SJSA1 (cell line): ENCODE measurements at regions not wholly inside any gene's neighbourhood (a gene's known extent, or its start where the extent isn't known, plus 50 kb on each side); places are given as distances from the start of the nearest gene placed in this dataset.

Source experiments
- DNase-seq, 2 experiments: peaks; one replicate each; pipeline ENCODE4 v3.0.0-alpha.2; 2015 to 2020; ENCODE audit warnings: low spot score in 2 of 2, low read depth in 1 of 2
- H3K27ac ChIP-seq: fragments of 250-450 bp; sonication (Bioruptor Pico); 2 replicates; pipeline ENCODE4 v1.5.1; 2020; ENCODE audit warnings: mild to moderate bottlenecking, moderate library complexity
- H3K27me3 ChIP-seq: fragments of 250-450 bp; sonication (Bioruptor Pico); replicated peaks from 2 replicates; pipeline ENCODE4 v1.5.1; 2020; ENCODE audit warnings: mild to moderate bottlenecking, moderate library complexity
- H3K36me3 ChIP-seq: fragments of 250-450 bp; sonication (Bioruptor Pico); 2 replicates; pipeline ENCODE4 v1.5.1; 2020; ENCODE audit warnings: mild to moderate bottlenecking
- H3K4me1 ChIP-seq: fragments of 250-450 bp; sonication (Bioruptor Pico); replicated peaks from 2 replicates; pipeline ENCODE4 v1.6.1; 2021; ENCODE audit warnings: mild to moderate bottlenecking
- H3K4me3 ChIP-seq: fragments of 250-450 bp; sonication (Bioruptor Pico); 2 replicates; pipeline ENCODE4 v1.5.1; 2020; ENCODE audit warnings: mild to moderate bottlenecking
- H3K9me3 ChIP-seq: fragments of 250-450 bp; sonication (Bioruptor Pico); replicated peaks from 2 replicates; pipeline ENCODE4 v1.5.1; 2020; ENCODE audit warnings: mild to moderate bottlenecking

DNA sequence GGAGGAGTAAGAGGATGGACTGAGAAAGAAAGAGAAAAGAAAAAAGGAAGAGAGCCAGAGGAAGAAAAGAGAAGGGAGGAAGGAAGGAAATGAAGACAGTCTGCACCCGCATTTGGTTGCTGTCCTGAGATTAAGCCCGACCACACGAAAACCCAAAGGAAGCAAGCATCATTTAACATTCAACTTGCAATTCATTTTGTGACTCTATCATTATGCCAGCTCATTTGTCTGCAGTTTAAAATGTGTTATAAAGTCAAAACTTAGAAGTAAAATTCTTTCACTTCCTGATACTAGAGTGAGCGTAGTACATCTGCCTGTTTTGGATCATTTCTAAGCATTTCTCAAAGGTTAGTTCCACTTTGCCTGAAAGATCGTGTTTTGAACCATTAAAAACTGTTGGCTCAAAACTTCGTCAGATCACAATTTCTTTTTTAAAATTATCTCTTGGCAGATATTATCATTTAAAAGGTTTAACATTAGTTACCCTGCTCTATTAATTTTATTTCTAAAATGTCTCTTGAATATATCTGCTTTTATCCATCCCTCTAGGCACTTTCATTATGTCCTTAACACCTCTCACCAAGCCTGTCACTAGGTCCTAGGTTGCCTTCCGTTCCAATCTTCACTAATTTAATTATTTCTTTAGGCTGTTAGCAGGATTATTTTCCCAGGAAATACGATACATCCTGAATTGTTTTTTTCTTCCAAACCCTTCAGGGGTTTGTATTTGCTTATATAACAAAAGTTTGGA is 240.9 kb downstream of the TLE4 start:
- Histone ChIP-seq H3K4me1 (peaks cover 30% of the 10 kb centered on the region), H3K36me3 (no peaks in the 10 kb centered on the region), H3K4me3 (no peak overlapping the region), H3K27me3 (no peaks in the 10 kb centered on the region), H3K27ac (no peak overlapping the region), H3K9me3 (no peaks in the 10 kb centered on the region)
- DNase-seq, result no peak

DNA sequence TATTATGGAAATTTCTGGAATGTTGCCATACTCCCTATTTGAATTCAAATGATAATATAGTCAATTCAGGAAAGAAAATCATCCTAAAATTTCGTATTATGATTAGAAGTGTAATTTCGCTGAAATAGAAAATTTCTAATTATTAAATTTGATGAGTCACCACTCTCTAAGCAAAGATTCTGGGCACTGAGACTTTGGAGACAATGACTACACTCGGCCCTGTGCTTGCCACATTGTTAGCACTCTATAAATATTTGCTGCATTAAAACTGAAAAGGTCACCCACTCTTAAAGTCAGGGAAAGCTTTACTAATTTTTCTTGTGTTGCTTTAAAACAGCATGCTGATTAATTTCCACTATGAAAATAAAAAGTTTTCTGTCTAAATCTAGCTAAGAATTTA is 240.3 kb downstream of the TLE4 start:
- no peaks in the 10 kb centered on the region for H3K36me3 ChIP-seq
- H3K4me3 ChIP-seq, result no peak overlapping the region
- peak in 1 of 2 experiments; percentile 12 for DNase-seq
- peaks cover 25% of the 10 kb centered on the region for H3K4me1 ChIP-seq
- H3K27me3 ChIP-seq, result no peaks in the 10 kb centered on the region
- H3K9me3 ChIP-seq, result no peaks in the 10 kb centered on the region
- no peak overlapping the region for H3K27ac ChIP-seq

DNA sequence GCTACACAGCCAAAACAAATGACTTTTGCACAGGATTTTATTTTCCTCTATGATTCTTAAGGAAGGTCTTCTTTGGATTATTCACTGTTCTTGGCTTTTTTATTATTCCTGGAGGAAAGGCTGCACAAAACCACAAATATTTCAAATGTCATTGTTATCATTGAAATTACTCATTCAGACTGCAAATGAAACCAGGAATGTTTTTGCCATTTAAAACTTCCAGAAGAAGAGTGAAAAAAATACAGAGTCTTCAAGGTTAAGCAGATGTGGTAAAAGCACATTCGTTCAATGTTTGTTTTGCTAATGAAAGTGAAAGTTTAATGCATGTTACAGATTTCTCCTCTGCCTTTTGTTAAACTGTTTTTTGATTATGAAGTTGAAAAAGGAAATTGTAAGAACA is 238.2 kb downstream of the TLE4 start:
- H3K36me3 ChIP-seq, result no peaks in the 10 kb centered on the region
- H3K27me3 ChIP-seq, result no peaks in the 10 kb centered on the region
- peaks cover 25% of the 10 kb centered on the region for H3K4me1 ChIP-seq
- DNase-seq, result peak in 1 of 2 experiments; percentile 77
- no peak overlapping the region for H3K4me3 ChIP-seq
- peak overlapping the region; percentile 30 for H3K27ac ChIP-seq
- no peaks in the 10 kb centered on the region for H3K9me3 ChIP-seq

DNA sequence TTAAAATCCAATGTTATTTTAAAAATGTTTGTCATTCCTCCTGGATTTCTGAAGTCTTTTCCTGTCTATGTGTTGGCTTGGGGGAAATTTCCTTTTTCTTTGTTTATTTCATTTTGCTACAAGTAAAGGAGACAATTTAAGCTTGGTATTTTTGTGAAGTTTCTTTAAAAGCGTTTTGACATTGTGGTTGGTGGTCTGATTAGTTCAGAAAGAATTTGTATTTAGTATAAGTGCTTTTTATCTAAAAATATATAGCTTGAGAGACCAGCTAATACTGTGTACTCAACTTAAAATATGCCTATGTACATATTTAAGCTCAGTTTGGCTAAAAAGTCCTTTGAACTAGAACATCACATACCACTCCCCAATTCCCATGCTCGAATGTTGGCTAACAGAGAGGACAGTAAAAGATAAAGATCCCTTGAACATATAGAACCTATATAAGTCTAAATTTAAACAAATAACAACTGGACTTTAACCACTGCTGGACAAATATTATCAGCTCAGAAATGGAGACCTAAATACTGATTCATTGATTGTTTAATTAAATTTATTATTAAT is 237.6 kb downstream of the TLE4 start:
- no peaks in the 10 kb centered on the region for H3K27me3 ChIP-seq
- peak overlapping the region; percentile 30 for H3K27ac ChIP-seq
- H3K4me1 ChIP-seq, result peaks cover 25% of the 10 kb centered on the region
- DNase-seq, result peak in 1 of 2 experiments; percentile 25
- H3K36me3 ChIP-seq, result no peaks in the 10 kb centered on the region
- no peak overlapping the region for H3K4me3 ChIP-seq
- no peaks in the 10 kb centered on the region for H3K9me3 ChIP-seq

DNA sequence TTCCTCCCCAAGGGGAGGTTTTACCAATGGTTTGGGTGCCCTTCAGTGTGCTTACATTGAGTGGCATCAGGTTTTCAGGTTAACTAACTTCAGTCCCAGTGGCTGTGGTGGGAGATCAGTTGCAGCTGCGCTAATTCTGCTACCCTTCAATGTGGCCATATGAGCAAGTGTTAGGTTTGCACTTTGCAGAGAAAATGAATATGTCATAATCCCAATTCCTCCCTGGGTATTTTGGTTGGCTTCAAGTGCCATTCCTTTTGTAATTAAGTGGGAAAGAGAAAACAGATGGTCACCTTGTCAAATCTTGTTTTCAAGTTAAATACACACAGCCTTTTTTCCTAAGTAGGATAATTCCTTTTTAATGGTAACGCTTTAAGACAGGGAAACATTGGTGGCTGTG is 236.2 kb downstream of the TLE4 start:
- H3K27me3 ChIP-seq, result no peaks in the 10 kb centered on the region
- no peaks in the 10 kb centered on the region for H3K36me3 ChIP-seq
- no peak overlapping the region for H3K27ac ChIP-seq
- H3K4me1 ChIP-seq, result peaks cover 25% of the 10 kb centered on the region
- no peaks in the 10 kb centered on the region for H3K9me3 ChIP-seq
- H3K4me3 ChIP-seq, result no peak overlapping the region
- DNase-seq, result no peak

DNA sequence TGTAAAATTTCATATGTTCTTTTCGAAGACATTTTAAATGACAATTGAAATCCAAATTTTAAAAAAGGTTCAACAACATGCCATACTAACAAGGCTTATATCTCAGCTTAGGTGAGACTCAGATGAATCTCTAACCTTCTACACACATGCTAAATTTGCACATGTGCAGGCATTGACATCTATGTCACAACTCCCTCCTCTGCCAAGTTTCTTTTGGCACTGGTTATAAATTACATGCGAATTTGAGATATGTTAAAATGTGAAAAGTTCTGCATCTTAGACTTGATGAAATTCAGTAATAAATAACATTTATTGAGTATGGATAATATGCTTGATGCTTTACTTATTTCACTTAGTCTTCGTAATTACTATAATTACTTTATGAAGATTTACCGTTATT is 234.3 kb downstream of the TLE4 start:
- Histone ChIP-seq H3K4me3 (no peak overlapping the region), H3K27me3 (no peaks in the 10 kb centered on the region), H3K27ac (no peak overlapping the region), H3K9me3 (no peaks in the 10 kb centered on the region), H3K4me1 (peaks cover 13% of the 10 kb centered on the region), H3K36me3 (no peaks in the 10 kb centered on the region)
- DNase-seq, result no peak

DNA sequence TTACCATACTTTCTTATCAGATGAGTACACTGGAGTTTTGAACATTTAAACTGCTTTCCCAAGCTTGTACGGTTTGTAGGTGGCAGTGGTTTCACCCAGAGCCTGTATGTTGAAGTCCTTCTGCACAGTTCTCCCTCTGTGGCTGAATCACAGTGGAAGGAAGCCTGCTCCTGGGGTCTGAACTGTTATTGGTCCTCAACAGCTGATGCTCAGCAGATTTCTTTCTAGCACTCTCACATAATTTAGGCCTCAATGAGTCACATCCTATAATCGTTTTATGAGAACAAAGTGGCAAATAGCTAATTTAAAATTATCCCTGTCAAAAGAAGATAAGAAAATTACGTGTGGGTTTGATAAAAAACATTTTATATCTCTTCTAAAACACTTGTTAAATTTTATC is 229.7 kb downstream of the TLE4 start:
- Histone ChIP-seq H3K27me3 (no peaks in the 10 kb centered on the region), H3K4me3 (no peak overlapping the region), H3K27ac (no peak overlapping the region), H3K9me3 (no peaks in the 10 kb centered on the region), H3K4me1 (no peaks in the 10 kb centered on the region), H3K36me3 (no peaks in the 10 kb centered on the region)
- no peak for DNase-seq

DNA sequence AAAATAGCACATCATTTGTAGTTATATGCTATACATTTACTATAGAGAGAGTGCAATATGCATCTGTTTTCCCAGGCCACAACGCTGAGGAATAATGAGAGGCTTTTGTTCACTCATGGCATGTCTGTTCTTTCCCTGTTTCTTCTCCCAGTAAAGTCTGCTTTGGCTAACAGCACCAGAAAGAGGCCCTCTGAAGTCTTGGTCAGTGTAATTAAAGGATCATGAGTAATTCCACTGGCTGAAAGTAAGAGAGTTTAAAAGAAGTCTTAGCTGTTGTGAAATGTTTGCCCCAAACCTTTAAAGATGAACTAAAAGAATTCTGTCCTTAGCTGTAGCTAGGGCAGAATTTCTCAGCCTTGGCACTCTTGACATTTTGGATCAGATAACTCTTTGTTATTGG is 228.8 kb downstream of the TLE4 start:
- H3K27me3 ChIP-seq, result no peaks in the 10 kb centered on the region
- H3K36me3 ChIP-seq, result no peaks in the 10 kb centered on the region
- H3K9me3 ChIP-seq, result no peaks in the 10 kb centered on the region
- no peaks in the 10 kb centered on the region for H3K4me1 ChIP-seq
- H3K4me3 ChIP-seq, result no peak overlapping the region
- no peak overlapping the region for H3K27ac ChIP-seq
- no peak for DNase-seq

DNA sequence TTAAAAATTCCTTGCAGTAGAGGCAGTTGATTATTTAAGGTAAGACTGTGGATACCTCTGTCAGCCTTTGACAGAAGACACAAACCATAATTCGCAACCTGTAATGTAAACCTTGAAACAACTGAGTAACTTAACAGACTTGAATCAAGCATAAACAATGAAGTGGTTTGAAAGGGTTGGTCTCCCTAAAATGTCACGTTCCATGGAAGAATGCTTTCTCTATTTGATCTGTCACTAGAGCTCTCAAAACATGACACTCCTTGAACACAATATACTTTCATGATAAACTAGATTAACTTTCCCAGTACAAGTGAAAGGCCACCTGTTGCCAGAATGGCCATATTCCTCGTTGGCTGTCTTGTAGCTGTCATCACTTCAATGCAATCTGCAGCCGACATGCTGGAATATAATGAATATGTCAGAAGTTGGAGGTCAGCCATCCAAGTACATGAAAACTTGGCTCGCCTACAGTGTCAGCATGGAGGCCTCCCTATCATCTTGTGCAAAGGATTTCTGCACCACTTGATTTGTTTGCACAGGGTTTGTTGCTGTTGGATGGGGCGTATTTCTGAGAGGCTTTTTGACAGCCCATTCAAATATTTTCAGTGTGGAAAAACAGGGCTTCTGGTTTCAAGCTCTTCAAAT is 228.0 kb downstream of the TLE4 start:
- no peaks in the 10 kb centered on the region for H3K27me3 ChIP-seq
- DNase-seq, result no peak
- H3K27ac ChIP-seq, result no peak overlapping the region
- no peak overlapping the region for H3K4me3 ChIP-seq
- H3K36me3 ChIP-seq, result no peaks in the 10 kb centered on the region
- H3K9me3 ChIP-seq, result no peaks in the 10 kb centered on the region
- H3K4me1 ChIP-seq, result no peaks in the 10 kb centered on the region

DNA sequence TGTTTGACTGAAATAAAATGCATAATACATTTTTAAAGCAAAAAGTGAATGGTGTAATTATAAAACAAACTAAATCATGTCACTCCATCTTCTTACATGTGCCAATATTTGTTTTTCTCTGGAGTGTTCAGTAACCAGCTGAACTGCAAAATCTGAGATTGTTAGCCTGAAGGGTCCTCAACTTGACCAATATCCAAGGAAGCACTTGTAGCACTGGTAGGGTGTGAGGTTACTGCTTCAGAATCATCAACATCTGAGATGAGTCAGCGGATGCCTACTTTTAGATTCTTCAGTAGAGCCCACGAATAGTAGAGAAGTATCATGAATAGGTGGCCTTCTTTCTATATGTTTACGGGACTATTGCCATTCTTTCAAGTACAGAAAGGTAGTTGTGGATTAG is 226.7 kb downstream of the TLE4 start:
- no peak for DNase-seq
- Histone ChIP-seq H3K27me3 (no peaks in the 10 kb centered on the region), H3K4me1 (no peaks in the 10 kb centered on the region), H3K36me3 (no peaks in the 10 kb centered on the region), H3K27ac (no peak overlapping the region), H3K4me3 (no peak overlapping the region), H3K9me3 (no peaks in the 10 kb centered on the region)

DNA sequence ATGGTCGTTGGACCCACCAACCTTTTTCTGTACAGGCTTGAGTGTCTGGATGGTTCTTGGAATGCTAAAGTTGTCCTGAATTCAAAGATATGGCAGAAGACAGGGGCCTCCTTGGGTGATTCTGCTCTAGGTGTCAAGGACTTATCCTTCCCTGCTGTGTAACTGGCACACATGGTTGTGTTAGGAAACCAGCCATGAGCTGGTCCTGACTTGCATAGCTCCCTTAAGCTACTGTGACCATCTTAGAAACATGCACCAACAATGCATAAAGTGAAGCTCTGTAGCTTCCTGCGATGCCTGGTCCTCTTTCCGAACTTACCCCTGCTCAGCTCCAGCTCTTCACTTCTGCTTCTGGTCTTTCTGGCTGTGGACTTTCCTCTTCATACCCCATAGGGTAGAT is 224.6 kb downstream of the TLE4 start:
- H3K27me3 ChIP-seq, result no peaks in the 10 kb centered on the region
- DNase-seq, result no peak

DNA sequence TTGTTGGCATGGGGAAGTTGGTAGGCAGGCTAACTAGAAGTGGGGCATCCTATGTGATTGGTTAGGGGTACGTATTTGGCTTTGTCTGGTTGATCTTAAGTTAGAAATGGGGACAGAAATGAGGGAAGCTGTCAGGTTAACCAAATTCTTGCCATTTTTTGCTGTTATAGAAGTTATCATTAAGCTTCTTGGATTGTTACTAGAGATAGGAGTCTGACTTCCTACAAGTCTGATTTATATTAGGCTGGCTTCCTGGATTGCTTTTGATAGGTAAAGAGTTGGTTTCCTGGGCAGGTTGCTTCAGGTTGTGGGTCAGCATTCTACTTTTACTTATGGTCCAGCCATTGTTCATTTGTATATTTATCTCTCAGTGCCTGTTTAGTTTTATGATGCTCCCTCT is 216.9 kb downstream of the TLE4 start:
- H3K9me3 ChIP-seq, result no peaks in the 10 kb centered on the region
- H3K4me1 ChIP-seq, result no peaks in the 10 kb centered on the region
- no peak overlapping the region for H3K4me3 ChIP-seq
- H3K27me3 ChIP-seq, result no peaks in the 10 kb centered on the region
- no peak overlapping the region for H3K27ac ChIP-seq
- H3K36me3 ChIP-seq, result no peaks in the 10 kb centered on the region
- no peak for DNase-seq

More for the DNA sequence above, 224.6 kb downstream of the TLE4 start:
- H3K36me3 ChIP-seq, result no peaks in the 10 kb centered on the region
- no peak overlapping the region for H3K27ac ChIP-seq
- H3K4me3 ChIP-seq, result no peak overlapping the region
- no peaks in the 10 kb centered on the region for H3K9me3 ChIP-seq
- H3K4me1 ChIP-seq, result no peaks in the 10 kb centered on the region

DNA sequence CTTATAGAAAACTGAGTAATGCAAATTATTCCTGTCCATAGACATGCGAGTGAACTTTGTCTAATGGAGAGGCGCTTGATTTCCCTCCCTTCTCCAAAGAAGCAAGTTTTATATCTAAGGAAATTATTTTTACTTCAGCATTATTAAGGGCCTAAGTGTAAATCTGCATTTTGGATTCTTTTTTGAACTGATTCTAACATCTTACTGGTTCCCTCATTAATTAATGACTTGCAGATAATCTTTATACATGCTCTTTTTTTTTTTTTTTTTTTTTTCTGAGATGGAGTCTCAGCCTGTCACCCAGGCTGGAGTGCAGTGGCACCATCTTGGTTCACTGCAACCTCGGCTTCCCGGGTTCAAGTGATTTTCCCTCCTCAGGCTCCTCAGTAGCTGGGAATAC is 209.5 kb downstream of the TLE4 start:
- no peak overlapping the region for H3K4me3 ChIP-seq
- no peaks in the 10 kb centered on the region for H3K27me3 ChIP-seq
- DNase-seq, result no peak
- H3K36me3 ChIP-seq, result no peaks in the 10 kb centered on the region
- no peak overlapping the region for H3K27ac ChIP-seq
- no peaks in the 10 kb centered on the region for H3K9me3 ChIP-seq
- no peaks in the 10 kb centered on the region for H3K4me1 ChIP-seq

DNA sequence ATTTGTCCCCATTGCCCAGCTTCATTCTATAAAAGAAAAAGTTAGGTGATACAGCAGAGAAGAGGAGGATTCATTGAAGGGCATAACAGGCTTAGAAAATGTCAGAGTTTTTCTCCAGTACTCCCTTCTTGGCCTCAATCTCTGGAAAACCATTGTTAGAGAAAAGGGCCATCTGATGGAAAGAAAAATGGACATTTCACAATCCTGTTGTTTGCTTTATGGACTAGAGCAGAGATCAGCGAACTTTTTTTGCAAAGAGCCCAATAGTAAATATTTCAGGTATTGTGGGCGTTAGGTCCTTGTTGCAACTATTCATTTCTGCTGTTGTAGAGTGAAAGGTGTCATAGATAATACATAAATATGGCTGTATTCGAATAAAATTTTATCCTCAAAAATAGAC is 208.8 kb downstream of the TLE4 start:
- H3K27ac ChIP-seq, result no peak overlapping the region
- no peaks in the 10 kb centered on the region for H3K9me3 ChIP-seq
- no peak overlapping the region for H3K4me3 ChIP-seq
- H3K36me3 ChIP-seq, result no peaks in the 10 kb centered on the region
- DNase-seq, result no peak
- no peaks in the 10 kb centered on the region for H3K4me1 ChIP-seq
- no peaks in the 10 kb centered on the region for H3K27me3 ChIP-seq
